Endodermal cell (in vitro differentiated cells): ENCODE measurements at regions not wholly inside any gene's neighbourhood (a gene's known extent, or its start where the extent isn't known, plus 50 kb on each side); places are given as distances from the start of the nearest gene placed in this dataset.

ENCODE experiments used
- DNase-seq: peaks from one replicate; pipeline ENCODE4 v3.0.0-alpha.2; 2017
- H3K27ac ChIP-seq: 2 replicates; pipeline ENCODE4 v1.5.1; 2013; ENCODE audit warnings: mild to moderate bottlenecking, low read depth, low read length, moderate library complexity
- H3K27me3 ChIP-seq: 2 replicates; pipeline ENCODE4 v1.6.1; 2013; ENCODE audit warnings: mild to moderate bottlenecking, low read length, moderate library complexity; ENCODE audit not compliant: insufficient read depth, control insufficient read depth, poor library complexity, severe bottlenecking
- H3K36me3 ChIP-seq: 2 replicates; pipeline ENCODE4 v1.7.0; 2013; ENCODE audit warnings: mild to moderate bottlenecking, low read length, moderate library complexity; ENCODE audit not compliant: control insufficient read depth, insufficient read depth
- H3K4me1 ChIP-seq: one replicate; pipeline ENCODE4 v1.7.0; 2013; ENCODE audit warnings: low read length; ENCODE audit not compliant: control insufficient read depth, insufficient read depth
- H3K4me3 ChIP-seq: 2 replicates; pipeline ENCODE4 v1.5.1; 2013; ENCODE audit warnings: mild to moderate bottlenecking, low read length, moderate library complexity
- H3K9ac ChIP-seq: 2 replicates; pipeline ENCODE4 v1.6.1; 2013; ENCODE audit warnings: mild to moderate bottlenecking, low read length, moderate library complexity; ENCODE audit not compliant: poor library complexity, severe bottlenecking; ENCODE audit errors: extremely low read depth
- H3K9me3 ChIP-seq: 2 replicates; pipeline ENCODE4 v1.6.1; 2013; ENCODE audit warnings: mild to moderate bottlenecking, low read length, moderate library complexity; ENCODE audit not compliant: control insufficient read depth
- H3K27ac Mint-ChIP-seq: 2 replicates; pipeline ENCODE4 v1.8.0; 2020; ENCODE audit warnings: mixed read lengths
- H3K27me3 Mint-ChIP-seq: 2 replicates; pipeline ENCODE4 v1.8.0; 2021; ENCODE audit warnings: mild to moderate bottlenecking, mixed read lengths; ENCODE audit not compliant: insufficient read depth
- H3K36me3 Mint-ChIP-seq: 2 replicates; pipeline ENCODE4 v1.8.0; 2020; ENCODE audit warnings: low read depth, mixed read lengths
- H3K4me1 Mint-ChIP-seq: 2 replicates; pipeline ENCODE4 v1.8.0; 2020; ENCODE audit warnings: mixed read lengths
- H3K4me3 Mint-ChIP-seq: 2 replicates; pipeline ENCODE4 v1.8.0; 2020; ENCODE audit warnings: mild to moderate bottlenecking, moderate library complexity, mixed read lengths
- H3K9me3 Mint-ChIP-seq: 2 replicates; pipeline ENCODE4 v1.8.0; 2020; ENCODE audit warnings: mild to moderate bottlenecking, mixed read lengths
- CTCF ChIP-seq: fragments of 200-600 bp; sonication (generic); conservative IDR thresholded peaks from 2 replicates; pipeline ENCODE4 v1.5.0; 2021; ENCODE audit warnings: antibody characterized with exemption, mild to moderate bottlenecking
- WGBS, 2 experiments: methylation state at CpG; one replicate each; pipeline versions ENCODE4 v1.1.5 to v1.1.7; 2013; ENCODE audit warnings: missing lambda C conversion rate in 2 of 2, mixed read lengths in 1 of 2; ENCODE audit not compliant: insufficient coverage in 1 of 2, insufficient read length in 1 of 2; 5-methylcytosine and 5-hydroxymethylcytosine counted together

GRCh38 chr2:4300616-4301015, 597.2 kb downstream of the DCDC2C start:
- H3K9me3 ChIP-seq: no peaks in the 10 kb centered on the region
- H3K36me3 ChIP-seq: no peaks in the 10 kb centered on the region
- H3K9ac ChIP-seq: no peak overlapping the region
- H3K4me3 ChIP-seq: no peak overlapping the region
- TF ChIP-seq CTCF: no peak
- H3K4me1 ChIP-seq: no peaks in the 10 kb centered on the region
- no peaks in the 10 kb centered on the region for H3K36me3 Mint-ChIP-seq
- 93 to 100% methylated on average over 2 to 3 of the region's 3 CpGs for WGBS, 2 experiments
- H3K27me3 ChIP-seq: no peaks in the 10 kb centered on the region
- no peak for DNase-seq
- peaks cover 7% of the 10 kb centered on the region for H3K4me1 Mint-ChIP-seq
- no peak overlapping the region for H3K27ac Mint-ChIP-seq
- no peak overlapping the region for H3K27ac ChIP-seq
- no peaks in the 10 kb centered on the region for H3K9me3 Mint-ChIP-seq
- no peaks in the 10 kb centered on the region for H3K27me3 Mint-ChIP-seq
- no peak overlapping the region for H3K4me3 Mint-ChIP-seq

GRCh38 chr2:4324531-4324930, 621.2 kb downstream of the DCDC2C start:
- H3K4me1 Mint-ChIP-seq: no peaks in the 10 kb centered on the region
- Histone ChIP-seq H3K9ac (no peak overlapping the region), H3K9me3 (no peaks in the 10 kb centered on the region), H3K27me3 (no peaks in the 10 kb centered on the region), H3K4me3 (no peak overlapping the region), H3K4me1 (no peaks in the 10 kb centered on the region), H3K27ac (no peak overlapping the region), H3K36me3 (no peaks in the 10 kb centered on the region)
- H3K9me3 Mint-ChIP-seq: no peaks in the 10 kb centered on the region
- H3K36me3 Mint-ChIP-seq: no peaks in the 10 kb centered on the region
- H3K27ac Mint-ChIP-seq: no peak overlapping the region
- no peaks in the 10 kb centered on the region for H3K27me3 Mint-ChIP-seq
- WGBS, 2 experiments: 92 to 100% methylated on average over 3 of the region's 3 CpGs
- TF ChIP-seq CTCF: no peak
- no peak for DNase-seq
- H3K4me3 Mint-ChIP-seq: no peak overlapping the region

GRCh38 chr2:4336864-4337263, 633.5 kb downstream of the DCDC2C start:
- Mint-ChIP-seq H3K9me3 (peaks cover 2% of the 10 kb centered on the region), H3K27me3 (no peaks in the 10 kb centered on the region)

More at GRCh38 chr2:4336864-4337263, 633.5 kb downstream of the DCDC2C start:
- H3K27ac ChIP-seq: no peak overlapping the region
- H3K4me3 Mint-ChIP-seq: no peak overlapping the region
- no peak overlapping the region for H3K27ac Mint-ChIP-seq
- no peaks in the 10 kb centered on the region for H3K36me3 Mint-ChIP-seq
- H3K4me1 Mint-ChIP-seq: no peaks in the 10 kb centered on the region
- no peaks in the 10 kb centered on the region for H3K27me3 ChIP-seq
- WGBS, 2 experiments: 80 to 92% methylated on average over 1 to 4 of the region's 4 CpGs
- DNase-seq: no peak
- no peak for TF ChIP-seq CTCF
- no peak overlapping the region for H3K4me3 ChIP-seq
- H3K36me3 ChIP-seq: no peaks in the 10 kb centered on the region
- no peaks in the 10 kb centered on the region for H3K9me3 ChIP-seq
- H3K9ac ChIP-seq: no peak overlapping the region
- H3K4me1 ChIP-seq: no peaks in the 10 kb centered on the region
